Omental fat pad (tissue), 3 donors: ENCODE measurements at regions not wholly inside any gene's neighbourhood (a gene's known extent, or its start where the extent isn't known, plus 50 kb on each side); places are given as distances from the start of the nearest gene placed in this dataset.
"Not testable (repeated sequence)": the region's sequence is repeated elsewhere in the genome, so short reads cannot be mapped to it uniquely, and the experiment has no call there.

Experiments
- ATAC-seq: fragments of 150-250 bp; one replicate; pipeline ENCODE4 v1.9.1; 2016; ENCODE audit warnings: mild to moderate bottlenecking, moderate library complexity; ENCODE audit not compliant: low FRiP score
- DNase-seq: peaks from one replicate; pipeline ENCODE4 v3.0.0-alpha.2; 2019; ENCODE audit warnings: low spot score
- CTCF ChIP-seq, 3 donors: fragments of 450-650 bp; IDR thresholded peaks; one replicate each; pipeline ENCODE4 v1.5.1; 2016 to 2017; ENCODE audit warnings: antibody characterized with exemption in 3 of 3, mild to moderate bottlenecking in 3 of 3, moderate library complexity in 2 of 3

GRCh38 chr3:56957522-56957921 lies 102.9 kb upstream of the SPATA12 start:
- no peak for TF ChIP-seq CTCF (IDR thresholded peaks at IDR 0.05)
- DNase-seq (no peak), ATAC-seq (no peak)

- TF ChIP-seq CTCF (IDR thresholded peaks at IDR 0.05): no peak
- ATAC-seq (no peak), DNase-seq (no peak)
Measured at GRCh38 chr3:56956906-56957305, 103.6 kb upstream of the SPATA12 start.

GRCh38 chr3:56955492-56956111 lies 104.9 kb upstream of the SPATA12 start:
- no peak for TF ChIP-seq CTCF (IDR thresholded peaks at IDR 0.05)
- DNase-seq: no peak
- ATAC-seq: no peak

- no peak for TF ChIP-seq CTCF (IDR thresholded peaks at IDR 0.05)
- ATAC-seq: no peak
- DNase-seq: no peak
Measured at GRCh38 chr3:56954125-56954524, 106.3 kb upstream of the SPATA12 start.

GRCh38 chr3:56952846-56953245 lies 107.6 kb upstream of the SPATA12 start:
- no peak for TF ChIP-seq CTCF (IDR thresholded peaks at IDR 0.05)
- ATAC-seq (no peak), DNase-seq (no peak)

GRCh38 chr3:56952061-56952460 lies 108.4 kb upstream of the SPATA12 start:
- DNase-seq: no peak
- no peak for TF ChIP-seq CTCF (IDR thresholded peaks at IDR 0.05)
- ATAC-seq: no peak

- no peak for DNase-seq
- ATAC-seq: no peak
- no peak for TF ChIP-seq CTCF (IDR thresholded peaks at IDR 0.05)
Measured at GRCh38 chr3:56951366-56951765, 109.1 kb upstream of the SPATA12 start.

- not testable (repeated sequence) for DNase-seq, ATAC-seq
Measured at GRCh38 chr3:56945378-56945777, 115.1 kb upstream of the SPATA12 start.
